ENCODE measurements at regions not wholly inside any gene's neighbourhood (a gene's known extent, or its start where the extent isn't known, plus 50 kb on each side); places are given as distances from the start of the nearest gene placed in this dataset.

GRCh38 chr2:204265681-204266181 lies 279.5 kb upstream of the PARD3B start:
- DNase-seq (ENCODE audit: low spot score): no peak

- no peak for DNase-seq (ENCODE audit: low spot score)
Observed at GRCh38 chr2:204268458-204268857, 276.8 kb upstream of the PARD3B start.

- no peak for DNase-seq (ENCODE audit: low spot score)
Observed at GRCh38 chr2:204268971-204269370, 276.3 kb upstream of the PARD3B start.

- DNase-seq (ENCODE audit: low spot score): no peak
Observed at GRCh38 chr2:204272089-204272488, 273.2 kb upstream of the PARD3B start.

GRCh38 chr2:204272610-204273287 lies 272.5 kb upstream of the PARD3B start:
- no peak for DNase-seq (ENCODE audit: low spot score)

- DNase-seq (ENCODE audit: low spot score): no peak
Observed at GRCh38 chr2:204274429-204274828, 270.8 kb upstream of the PARD3B start.

GRCh38 chr2:204274991-204275390 lies 270.3 kb upstream of the PARD3B start:
- DNase-seq (ENCODE audit: low spot score): no peak

GRCh38 chr2:204277226-204277625 lies 268.0 kb upstream of the PARD3B start:
- no peak for DNase-seq (ENCODE audit: low spot score)

- no peak for DNase-seq (ENCODE audit: low spot score)
Observed at GRCh38 chr2:204278454-204278853, 266.8 kb upstream of the PARD3B start.

- no peak for DNase-seq (ENCODE audit: low spot score)
Observed at GRCh38 chr2:204279819-204280218, 265.5 kb upstream of the PARD3B start.

GRCh38 chr2:204280262-204280668 lies 265.0 kb upstream of the PARD3B start:
- DNase-seq (ENCODE audit: low spot score): no peak

GRCh38 chr2:204282081-204282480 lies 263.2 kb upstream of the PARD3B start:
- no peak for DNase-seq (ENCODE audit: low spot score)

- DNase-seq (ENCODE audit: low spot score): peak; percentile 10
Observed at GRCh38 chr2:204282525-204282924, 262.8 kb upstream of the PARD3B start.

GRCh38 chr2:204289066-204289465 lies 256.2 kb upstream of the PARD3B start:
- DNase-seq (ENCODE audit: low spot score): no peak

GRCh38 chr2:204292439-204292838 lies 252.8 kb upstream of the PARD3B start:
- no peak for DNase-seq (ENCODE audit: low spot score)

GRCh38 chr2:204293884-204294747 lies 251.2 kb upstream of the PARD3B start:
- no peak for DNase-seq (ENCODE audit: low spot score)

GRCh38 chr2:204298404-204298803 lies 246.9 kb upstream of the PARD3B start:
- DNase-seq (ENCODE audit: low spot score): no peak

- no peak for DNase-seq (ENCODE audit: low spot score)
Observed at GRCh38 chr2:204299766-204300165, 245.5 kb upstream of the PARD3B start.

GRCh38 chr2:204306667-204307066 lies 238.6 kb upstream of the PARD3B start:
- no peak for DNase-seq (ENCODE audit: low spot score)

- no peak for DNase-seq (ENCODE audit: low spot score)
Observed at GRCh38 chr2:204312105-204312504, 233.2 kb upstream of the PARD3B start.

GRCh38 chr2:204313256-204313655 lies 232.0 kb upstream of the PARD3B start:
- no peak for DNase-seq (ENCODE audit: low spot score)

- DNase-seq (ENCODE audit: low spot score): no peak
Observed at GRCh38 chr2:204315236-204315662, 230.0 kb upstream of the PARD3B start.

- DNase-seq (ENCODE audit: low spot score): no peak
Observed at GRCh38 chr2:204317640-204318039, 227.6 kb upstream of the PARD3B start.
